ENCODE measurements at regions not wholly inside any gene's neighbourhood (a gene's known extent, or its start where the extent isn't known, plus 50 kb on each side); places are given as distances from the start of the nearest gene placed in this dataset.

DNA sequence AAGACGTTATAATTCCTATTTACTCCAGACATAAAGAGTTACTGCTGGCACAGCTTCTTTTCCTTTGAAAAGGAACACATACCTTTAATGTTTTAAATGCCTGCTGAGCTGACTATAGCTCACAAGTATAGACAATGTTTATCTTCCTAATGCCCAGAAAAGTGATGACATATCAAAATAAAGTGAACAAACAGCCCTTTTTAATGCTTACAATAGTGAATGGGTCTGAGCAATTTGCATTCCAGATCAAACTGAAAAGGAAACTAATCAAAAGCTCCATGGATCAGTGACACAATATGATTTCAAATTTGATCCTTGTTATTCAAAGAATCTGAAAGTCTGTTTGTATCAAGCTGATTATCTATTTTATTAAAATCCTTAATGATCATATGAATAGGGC, 233.6 kb upstream of the SEMA3E start:
- CTCF ChIA-PET (ENCODE audit: low intra/inter-chr PET ratio, low total read pairs) = no interaction called here
- no peaks in the 10 kb centered on the region for H3K36me3 ChIP-seq (replicated peaks in 1 of 2; ENCODE audit: control insufficient read depth in 1 of 2, insufficient read depth in 2 of 2, low read length in 2 of 2)
- 3% methylated on average over 1 of the region's 1 CpG for whole genome bisulfite sequencing (ENCODE audit: low lambda C conversion rate)

DNA sequence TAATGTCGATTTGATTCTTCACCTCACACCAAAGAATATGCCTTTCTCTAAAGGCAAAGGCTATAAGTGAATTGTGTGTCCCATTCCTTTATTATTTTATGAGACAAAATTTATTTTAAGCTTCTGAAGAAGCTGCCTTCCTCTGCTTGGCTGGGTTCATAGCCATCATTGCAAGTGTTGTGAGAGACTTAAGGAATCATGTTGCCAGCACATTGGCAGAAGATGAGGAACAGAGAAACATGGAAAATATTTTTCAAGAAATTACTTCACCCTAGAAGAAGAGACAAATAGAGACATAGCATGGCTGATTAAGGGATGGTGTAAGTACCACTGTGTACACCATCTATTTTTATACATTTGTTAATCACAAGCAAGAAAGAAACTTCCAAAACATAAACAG, 230.1 kb upstream of the SEMA3E start:
- Histone ChIP-seq H3K27me3 (ENCODE audit: control insufficient read depth in 1 of 2, insufficient read depth in 2 of 2, low read length in 2 of 2) (no peaks in the 10 kb centered on the region), H3K27ac (ENCODE audit: extremely low read length, insufficient read depth, low read length) (no peak overlapping the region), H3K4me2 (ENCODE audit: low read depth, low read length) (no peak overlapping the region), H3K9me3 (ENCODE audit: low read length) (no peaks in the 10 kb centered on the region), H3K4me3 (replicated peaks in 1 of 3; ENCODE audit: insufficient read depth in 1 of 3, low read depth in 2 of 3, low read length in 3 of 3) (no peak overlapping the region), H3K79me2 (ENCODE audit: insufficient read depth, low read length) (no peaks in the 10 kb centered on the region), H3K36me3 (replicated peaks in 1 of 2; ENCODE audit: control insufficient read depth in 1 of 2, insufficient read depth in 2 of 2, low read length in 2 of 2) (no peaks in the 10 kb centered on the region), H3K9ac (ENCODE audit: insufficient read depth, low read depth, low read length) (no peak overlapping the region), H3K4me1 (ENCODE audit: insufficient read depth, low read length) (no peaks in the 10 kb centered on the region), H2AFZ (ENCODE audit: low read length) (no peak overlapping the region), H4K20me1 (ENCODE audit: insufficient read depth, low read length) (no peaks in the 10 kb centered on the region)
- no peak for DNase-seq (ENCODE audit: low spot score)
- no peak for FAIRE-seq
- 0% methylated on average over 1 of the region's 1 CpG for WGBS (ENCODE audit: low lambda C conversion rate)
- TF ChIP-seq, protein P1, sequence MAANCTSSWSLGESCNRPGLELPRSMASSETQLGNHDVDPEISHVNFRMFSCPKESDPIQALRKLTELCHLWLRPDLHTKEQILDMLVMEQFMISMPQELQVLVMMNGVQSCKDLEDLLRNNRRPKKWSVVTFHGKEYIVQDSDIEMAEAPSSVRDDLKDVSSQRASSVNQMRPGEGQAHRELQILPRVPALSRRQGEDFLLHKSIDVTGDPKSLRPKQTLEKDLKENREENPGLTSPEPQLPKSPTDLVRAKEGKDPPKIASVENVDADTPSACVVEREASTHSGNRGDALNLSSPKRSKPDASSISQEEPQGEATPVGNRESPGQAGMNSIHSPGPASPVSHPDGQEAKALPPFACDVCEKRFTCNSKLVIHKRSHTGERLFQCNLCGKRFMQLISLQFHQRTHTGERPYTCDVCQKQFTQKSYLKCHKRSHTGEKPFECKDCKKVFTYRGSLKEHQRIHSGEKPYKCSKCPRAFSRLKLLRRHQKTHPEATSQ (CRISPR knock-in tag; IDR thresholded peaks at IDR 0.05; ENCODE audit: borderline replicate concordance) = no peak
- no peak for TF ChIP-seq ZNF205 (CRISPR knock-in tag; IDR thresholded peaks at IDR 0.05)
- no peak for TF ChIP-seq THYN1 (CRISPR knock-in tag; IDR thresholded peaks at IDR 0.05; ENCODE audit: borderline replicate concordance, low read depth)
- TF ChIP-seq ZNF558 (CRISPR knock-in tag; IDR thresholded peaks at IDR 0.05; ENCODE audit: borderline replicate concordance) = no peak
- TF ChIP-seq, protein P2, sequence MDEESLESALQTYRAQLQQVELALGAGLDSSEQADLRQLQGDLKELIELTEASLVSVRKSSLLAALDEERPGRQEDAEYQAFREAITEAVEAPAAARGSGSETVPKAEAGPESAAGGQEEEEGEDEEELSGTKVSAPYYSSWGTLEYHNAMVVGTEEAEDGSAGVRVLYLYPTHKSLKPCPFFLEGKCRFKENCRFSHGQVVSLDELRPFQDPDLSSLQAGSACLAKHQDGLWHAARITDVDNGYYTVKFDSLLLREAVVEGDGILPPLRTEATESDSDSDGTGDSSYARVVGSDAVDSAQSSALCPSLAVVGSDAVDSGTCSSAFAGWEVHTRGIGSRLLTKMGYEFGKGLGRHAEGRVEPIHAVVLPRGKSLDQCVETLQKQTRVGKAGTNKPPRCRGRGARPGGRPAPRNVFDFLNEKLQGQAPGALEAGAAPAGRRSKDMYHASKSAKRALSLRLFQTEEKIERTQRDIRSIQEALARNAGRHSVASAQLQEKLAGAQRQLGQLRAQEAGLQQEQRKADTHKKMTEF (CRISPR knock-in tag; IDR thresholded peaks at IDR 0.05) = no peak
- no peak for TF ChIP-seq HMG20B (CRISPR knock-in tag; conservative IDR thresholded peaks at IDR 0.05)
- no peak for TF ChIP-seq ZNF543 (CRISPR knock-in tag; IDR thresholded peaks at IDR 0.05)
- no peak for TF ChIP-seq ZNF607 (CRISPR knock-in tag; IDR thresholded peaks at IDR 0.05; ENCODE audit: borderline replicate concordance)
- in situ Hi-C loops (cut with HindIII; ENCODE audit: extremely low pct_ligation_motif_present, low pct_unique_long_range_greater_than_20kb) = no loop called here
- ChIA-PET CTCF (ENCODE audit: low intra/inter-chr PET ratio, low total read pairs) (no interaction called here), POLR2A (no interaction called here)
- no TSS peak for BruUV-seq (replicated peaks)
- ATAC-seq = no peak
- intact Hi-C loops (cut with micrococcal nuclease; ENCODE audit: unreplicated experiment) = no loop called here

More for the DNA sequence above, 233.6 kb upstream of the SEMA3E start:
- H3K9ac ChIP-seq (ENCODE audit: insufficient read depth, low read depth, low read length) = no peak overlapping the region
- no peaks in the 10 kb centered on the region for H4K20me1 ChIP-seq (ENCODE audit: insufficient read depth, low read length)
- TF ChIP-seq MAFF (IDR thresholded peaks at IDR 0.05; ENCODE audit: low read depth, low read length) = peak; percentile 70
- TF ChIP-seq KDM3A (CRISPR knock-in tag; IDR thresholded peaks at IDR 0.05; ENCODE audit: low read depth) = no peak
- peak; percentile 44 to 78; a peak in 3 of 4 replicates for TF ChIP-seq MAFK (conservative IDR thresholded peaks at IDR 0.05 in 1 of 2, IDR thresholded peaks at IDR 0.05 in 1 of 2; ENCODE audit: low read length in 2 of 2)
- no peak overlapping the region for H3K4me3 ChIP-seq (replicated peaks in 1 of 3; ENCODE audit: insufficient read depth in 1 of 3, low read depth in 2 of 3, low read length in 3 of 3)
- no peaks in the 10 kb centered on the region for H3K79me2 ChIP-seq (ENCODE audit: insufficient read depth, low read length)
- POLR2A ChIA-PET = no interaction called here
- intact Hi-C loops (cut with micrococcal nuclease; ENCODE audit: unreplicated experiment) = no loop called here
- no peak overlapping the region for H3K27ac ChIP-seq (ENCODE audit: extremely low read length, insufficient read depth, low read length)
- FAIRE-seq (no peak), ATAC-seq (no peak), DNase-seq (ENCODE audit: low spot score) (no peak)
- no peaks in the 10 kb centered on the region for H3K4me1 ChIP-seq (ENCODE audit: insufficient read depth, low read length)
- no peaks in the 10 kb centered on the region for H3K27me3 ChIP-seq (ENCODE audit: control insufficient read depth in 1 of 2, insufficient read depth in 2 of 2, low read length in 2 of 2)
- in situ Hi-C loops (cut with HindIII; ENCODE audit: extremely low pct_ligation_motif_present, low pct_unique_long_range_greater_than_20kb) = no loop called here
- H3K9me3 ChIP-seq (ENCODE audit: low read length) = no peaks in the 10 kb centered on the region
- no peak overlapping the region for H2AFZ ChIP-seq (ENCODE audit: low read length)
- no TSS peak for BruUV-seq (replicated peaks)
- H3K4me2 ChIP-seq (ENCODE audit: low read depth, low read length) = no peak overlapping the region

Data from HepG2 (cell line).